ENCODE measurements at regions not wholly inside any gene's neighbourhood (a gene's known extent, or its start where the extent isn't known, plus 50 kb on each side); places are given as distances from the start of the nearest gene placed in this dataset.
"Not testable (repeated sequence)": the region's sequence is repeated elsewhere in the genome, so short reads cannot be mapped to it uniquely, and the experiment has no call there.

DNA sequence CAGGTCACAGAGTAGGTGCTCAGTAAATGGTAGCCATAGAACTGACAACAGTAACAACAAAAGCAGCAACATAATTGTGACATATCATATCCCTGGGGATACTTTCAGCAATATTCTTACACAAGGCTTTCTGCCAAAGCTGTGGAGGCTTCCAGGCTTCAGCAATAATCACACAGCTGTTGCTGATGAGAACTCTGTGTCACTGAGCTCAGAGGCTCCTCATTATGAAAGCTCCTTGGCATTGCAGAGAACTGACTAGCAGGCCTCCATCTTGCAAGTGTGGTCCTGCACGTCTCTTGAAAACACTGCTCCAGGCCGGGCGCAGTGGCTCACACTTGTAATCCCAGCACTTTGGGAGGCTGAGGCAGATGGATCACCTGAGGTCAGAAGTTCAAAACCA lies 97.3 kb upstream of the BTG1 start:
- DNase-seq (ENCODE audit: extremely low read depth in 1 of 2, low read depth in 1 of 2), result no peak

DNA sequence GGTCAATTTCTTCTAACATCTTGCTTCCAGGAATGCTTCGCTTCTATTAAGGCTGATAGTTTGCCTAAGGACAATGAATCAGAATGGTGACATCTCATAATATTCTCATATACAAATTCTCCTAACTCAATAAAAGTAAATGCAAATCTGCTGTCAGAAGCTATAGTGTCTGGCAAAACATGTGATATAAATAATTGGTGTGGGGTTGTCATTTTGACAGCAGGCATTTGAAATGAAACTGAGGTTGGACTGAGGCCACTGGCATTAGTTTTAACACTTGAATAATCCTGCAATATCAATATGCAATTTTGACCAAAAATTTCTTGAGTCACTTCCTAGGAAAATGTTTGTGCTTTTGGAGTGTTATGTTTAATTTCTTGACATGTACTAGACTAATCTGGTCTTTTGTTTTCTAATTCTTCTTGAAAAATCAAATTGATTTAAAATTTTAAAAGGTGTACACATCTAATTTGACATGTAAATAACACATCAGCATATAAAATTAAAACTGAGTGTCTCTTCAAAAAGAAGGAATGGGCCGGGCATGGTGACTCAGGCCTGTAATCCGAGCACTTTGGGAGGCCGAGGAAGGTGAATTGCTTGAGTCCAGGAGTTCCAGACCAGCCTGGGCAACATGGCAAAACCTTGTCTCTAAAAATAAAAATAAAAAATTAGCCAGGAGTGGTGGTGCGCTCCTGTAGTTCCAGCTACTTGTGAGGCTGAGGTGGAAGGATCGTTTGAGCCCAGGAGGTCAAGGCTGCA lies 92.3 kb upstream of the BTG1 start:
- DNase-seq (ENCODE audit: extremely low read depth in 1 of 2, low read depth in 1 of 2), result no peak

DNA sequence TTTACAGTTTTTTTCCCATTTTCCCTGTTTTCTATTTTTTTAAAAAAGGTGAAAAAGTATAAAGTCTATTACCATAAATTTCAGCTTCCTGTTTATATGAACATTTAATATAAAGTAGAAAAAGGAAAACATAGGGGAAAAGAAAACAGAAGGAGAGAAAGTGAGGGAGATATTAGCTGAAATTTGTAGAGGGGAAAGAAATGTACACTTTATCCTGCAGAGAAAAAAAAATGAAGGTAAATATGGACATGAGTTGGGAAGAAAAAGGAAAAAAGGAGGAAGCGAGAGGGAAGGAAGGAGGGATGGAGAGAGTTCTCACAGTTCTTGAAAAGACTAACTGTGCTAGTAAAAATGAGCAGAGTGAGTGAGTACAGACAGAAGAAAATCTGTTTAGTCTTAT lies 91.6 kb upstream of the BTG1 start:
- DNase-seq (ENCODE audit: extremely low read depth in 1 of 2, low read depth in 1 of 2), result no peak

DNA sequence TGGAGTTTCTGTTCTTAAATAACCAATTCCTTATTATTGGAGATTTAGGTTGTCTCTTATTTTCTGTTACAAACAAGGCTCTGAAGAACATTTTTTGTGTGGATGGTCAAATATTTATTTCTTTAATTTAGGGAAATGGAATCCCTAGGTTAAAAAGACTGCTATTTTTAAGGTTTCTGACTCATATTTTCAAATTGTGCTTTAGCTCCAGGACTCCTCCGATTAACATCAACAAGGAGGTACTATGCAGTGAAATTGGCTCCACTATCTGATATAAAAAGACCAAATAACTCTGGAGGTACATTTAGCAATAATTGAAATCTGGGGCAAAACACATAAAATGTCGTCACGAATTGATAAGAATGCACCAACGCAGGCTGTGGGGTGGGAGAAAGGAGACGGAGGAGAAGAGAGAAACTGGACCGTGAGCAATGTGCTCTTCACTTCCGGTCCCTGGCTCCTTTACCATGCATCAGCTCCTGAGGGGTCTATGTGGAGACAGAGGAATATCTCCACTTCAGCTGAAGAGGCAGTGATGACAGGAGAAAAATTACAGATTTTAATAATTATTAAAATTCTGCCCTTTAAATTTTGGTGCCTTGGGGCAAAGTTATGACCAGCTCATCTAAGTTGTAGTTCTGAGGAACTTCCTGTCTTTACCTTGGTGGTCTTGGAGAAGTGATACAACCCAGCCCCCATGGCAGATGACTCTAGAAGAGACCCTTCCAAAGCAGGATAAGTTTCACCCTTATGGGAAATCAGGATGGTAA lies 90.2 kb upstream of the BTG1 start:
- no peak for DNase-seq (ENCODE audit: extremely low read depth in 1 of 2, low read depth in 1 of 2)

DNA sequence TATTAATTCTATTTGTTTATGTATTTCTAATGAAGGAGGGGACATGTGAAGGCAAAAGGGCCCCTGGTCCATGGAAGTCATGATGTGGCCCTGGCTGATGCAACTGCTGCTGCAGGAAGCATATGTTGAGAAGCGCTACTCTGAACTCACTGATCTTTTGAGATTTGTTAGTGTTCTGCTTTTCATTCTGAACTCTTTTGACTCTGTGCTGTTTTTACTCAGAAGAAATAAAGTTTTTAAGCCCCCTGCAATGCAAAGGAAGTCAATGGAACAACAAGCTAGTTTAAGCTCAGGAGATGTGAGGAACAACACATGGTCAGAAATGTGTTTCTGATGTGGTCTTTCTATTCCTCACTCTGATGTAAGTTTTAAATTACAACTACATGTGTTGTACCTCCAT lies 88.9 kb upstream of the BTG1 start:
- DNase-seq (ENCODE audit: extremely low read depth in 1 of 2, low read depth in 1 of 2), result no peak

DNA sequence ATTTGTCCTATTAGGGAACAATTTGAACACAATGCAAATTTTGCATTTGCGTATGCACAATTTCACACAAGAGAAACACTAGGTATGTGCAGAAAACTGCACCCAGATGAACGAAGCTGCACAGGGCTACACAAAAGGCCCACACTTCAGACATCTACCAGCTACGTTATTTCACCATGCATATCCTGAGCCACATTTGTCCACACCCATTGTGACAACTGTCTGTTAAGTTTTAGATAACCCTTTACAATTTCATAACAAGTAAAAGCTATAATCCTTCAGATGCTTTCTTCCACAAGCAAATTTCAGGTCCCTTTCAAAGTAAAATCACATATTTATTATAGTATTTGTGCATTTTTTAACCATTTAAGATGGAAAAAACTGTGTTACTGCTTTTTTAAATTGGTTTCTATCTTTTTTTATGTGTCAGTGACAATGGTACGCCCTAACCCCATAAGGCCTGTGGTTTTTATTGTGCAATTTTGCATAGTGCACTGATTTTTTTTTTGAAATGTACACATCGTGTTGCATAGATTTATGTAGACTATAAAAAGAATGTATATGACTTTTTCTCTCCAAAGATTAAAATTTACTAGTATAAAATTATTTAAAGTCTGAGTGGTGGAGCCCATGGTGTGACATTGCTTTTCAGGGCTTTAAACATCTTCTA lies 87.8 kb upstream of the BTG1 start:
- no peak for DNase-seq (ENCODE audit: extremely low read depth in 1 of 2, low read depth in 1 of 2)

DNA sequence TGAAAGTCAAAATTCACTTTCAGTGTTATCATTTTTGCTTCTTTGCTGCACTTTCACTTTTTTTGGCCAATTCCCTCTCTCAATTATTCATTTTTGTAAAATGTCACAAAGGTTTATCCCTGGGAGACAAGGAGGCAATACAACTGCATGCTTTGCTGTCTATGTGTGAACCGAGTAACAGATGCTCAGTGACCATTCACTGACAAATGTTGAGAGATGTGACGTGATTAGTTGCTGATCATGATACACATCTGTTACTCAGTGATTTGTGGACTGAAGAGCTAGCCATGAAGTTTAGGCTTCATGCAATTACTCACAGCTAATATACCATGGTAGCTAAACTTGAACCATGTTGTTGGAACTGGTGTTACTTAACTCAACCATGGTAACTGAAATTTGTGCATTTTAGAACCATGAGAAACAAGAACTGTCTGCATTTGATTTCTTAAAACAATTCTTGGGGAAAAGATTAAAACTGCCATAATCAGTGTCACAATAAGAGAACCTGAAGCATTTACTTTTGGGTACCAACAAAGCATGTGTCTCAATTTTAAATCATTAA lies 86.8 kb upstream of the BTG1 start:
- not testable (repeated sequence) for DNase-seq (ENCODE audit: extremely low read depth in 1 of 2, low read depth in 1 of 2)

DNA sequence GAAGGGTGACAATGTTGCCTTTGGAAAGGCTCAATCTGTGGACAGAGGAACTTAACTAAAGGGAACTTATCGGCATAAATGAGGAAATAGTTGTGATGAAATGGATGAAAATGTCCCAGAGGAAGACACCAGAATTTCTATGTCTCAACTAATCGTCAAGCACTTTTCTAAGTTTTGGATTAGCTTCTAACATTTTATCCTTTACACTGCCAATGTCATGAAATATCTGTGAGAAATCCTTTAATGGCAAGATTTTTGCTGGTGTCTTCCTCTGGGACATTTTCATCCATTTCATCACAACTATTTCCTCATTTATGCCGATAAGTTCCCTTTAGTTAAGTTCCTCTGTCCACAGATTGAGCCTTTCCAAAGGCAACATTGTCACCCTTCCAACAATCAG lies 86.3 kb upstream of the BTG1 start:
- DNase-seq (ENCODE audit: extremely low read depth in 1 of 2, low read depth in 1 of 2), result not testable (repeated sequence)

DNA sequence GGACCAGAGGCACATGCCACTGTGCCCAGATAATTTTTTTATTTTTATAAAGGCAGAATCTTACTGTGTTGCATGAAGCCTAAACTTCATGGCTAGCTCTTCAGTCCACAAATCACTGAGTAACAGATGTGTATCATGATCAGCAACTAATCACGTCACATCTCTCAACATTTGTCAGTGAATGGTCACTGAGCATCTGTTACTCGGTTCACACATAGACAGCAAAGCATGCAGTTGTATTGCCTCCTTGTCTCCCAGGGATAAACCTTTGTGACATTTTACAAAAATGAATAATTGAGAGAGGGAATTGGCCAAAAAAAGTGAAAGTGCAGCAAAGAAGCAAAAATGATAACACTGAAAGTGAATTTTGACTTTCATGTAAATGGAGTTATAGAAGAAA lies 85.9 kb upstream of the BTG1 start:
- DNase-seq (ENCODE audit: extremely low read depth in 1 of 2, low read depth in 1 of 2), result not testable (repeated sequence)

DNA sequence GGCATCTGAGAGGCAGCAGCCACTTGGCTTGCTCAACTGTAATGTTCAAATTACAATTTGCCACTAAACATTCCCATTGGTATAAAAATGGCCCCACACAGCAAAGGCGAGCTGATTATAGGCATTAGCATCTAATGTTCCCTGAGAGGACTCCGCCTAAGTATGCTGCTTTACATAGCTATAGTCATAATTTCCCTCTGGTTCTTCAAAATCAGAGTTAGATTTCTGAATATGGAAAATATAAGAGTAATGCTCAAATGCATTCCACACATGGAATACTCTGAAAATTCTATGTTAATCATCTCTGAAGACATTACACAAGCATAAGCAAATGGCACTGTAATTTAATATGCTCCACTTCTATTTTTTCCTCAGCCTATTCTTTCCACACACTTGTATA lies 83.7 kb upstream of the BTG1 start:
- DNase-seq (ENCODE audit: extremely low read depth in 1 of 2, low read depth in 1 of 2), result no peak

DNA sequence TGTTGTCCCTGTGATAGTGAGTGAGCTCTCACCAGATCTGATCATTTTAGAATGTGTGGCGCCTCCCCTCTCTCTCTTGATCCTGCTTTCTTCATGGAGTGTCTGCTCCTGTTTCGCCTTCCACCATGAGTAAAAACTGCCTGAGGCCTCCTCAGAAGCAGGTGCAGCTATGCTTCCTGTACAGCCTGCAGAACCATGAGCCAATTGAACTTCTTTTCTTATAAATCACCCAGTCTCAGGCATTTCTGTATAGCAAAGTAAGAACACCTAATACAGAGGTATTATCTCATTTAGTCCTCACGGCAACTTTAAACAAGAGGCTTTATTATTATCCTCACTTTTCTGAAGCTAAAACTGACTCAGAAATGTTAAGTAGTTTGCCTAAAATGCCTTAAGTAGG lies 81.3 kb upstream of the BTG1 start:
- no peak for DNase-seq (ENCODE audit: extremely low read depth in 1 of 2, low read depth in 1 of 2)

DNA sequence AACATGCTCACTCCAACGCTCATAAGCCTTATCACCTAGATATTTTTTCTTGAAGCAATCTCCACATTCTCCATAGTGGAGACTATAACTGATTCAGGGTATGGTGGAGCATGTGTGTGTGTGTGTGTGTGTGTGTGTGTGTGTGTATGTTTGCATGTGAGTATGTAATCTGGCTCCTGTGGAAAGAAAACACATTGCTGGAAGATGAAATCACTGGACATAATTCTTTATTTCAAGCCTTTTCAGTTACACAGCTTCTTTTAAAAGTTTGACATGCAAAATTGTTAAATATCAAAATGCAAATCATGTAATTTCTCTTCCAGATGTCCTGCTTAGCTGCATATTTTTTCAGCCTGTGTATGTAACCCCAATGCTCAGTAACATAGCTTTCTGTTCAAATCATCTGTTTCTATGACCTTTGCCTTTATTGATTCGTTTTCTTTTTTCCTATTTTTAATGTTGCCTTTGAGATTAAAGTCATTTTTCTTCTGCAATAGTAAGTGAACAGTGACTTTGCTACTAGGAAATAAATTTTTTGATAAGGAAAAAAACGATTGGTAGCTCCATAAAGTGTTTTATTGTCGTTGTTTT lies 80.5 kb upstream of the BTG1 start:
- no peak for DNase-seq (ENCODE audit: extremely low read depth in 1 of 2, low read depth in 1 of 2)

DNA sequence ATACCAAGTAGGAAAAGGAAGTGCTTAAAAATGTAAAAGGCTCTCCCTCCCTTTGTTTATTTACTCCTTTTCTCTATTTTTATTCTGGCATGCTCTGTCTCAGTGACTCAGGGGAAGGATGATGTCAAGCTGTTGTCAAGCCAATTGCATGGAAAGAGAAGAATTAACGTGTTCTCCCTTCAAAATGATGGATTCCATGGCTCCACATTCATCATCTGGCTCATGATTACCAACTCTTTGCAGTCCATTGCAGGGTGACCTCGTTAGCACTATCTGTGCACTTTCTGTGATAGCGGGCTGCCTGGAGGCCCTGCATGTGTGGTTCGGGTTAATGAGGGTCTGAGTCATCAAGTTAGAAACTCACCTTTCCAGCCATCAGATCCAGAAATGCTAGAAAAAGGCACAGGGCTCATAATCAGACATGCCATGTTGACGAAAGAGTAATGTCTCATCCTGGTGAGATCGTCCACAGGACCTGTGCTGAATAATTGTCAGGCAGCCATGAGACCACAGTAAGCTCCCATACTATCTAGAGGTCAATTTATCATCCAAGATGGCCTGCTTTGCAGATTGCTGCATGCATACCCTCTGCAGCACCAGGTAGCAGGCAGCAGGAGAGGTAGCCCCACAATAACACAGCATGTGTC lies 79.2 kb upstream of the BTG1 start:
- DNase-seq (ENCODE audit: extremely low read depth in 1 of 2, low read depth in 1 of 2), result no peak

DNA sequence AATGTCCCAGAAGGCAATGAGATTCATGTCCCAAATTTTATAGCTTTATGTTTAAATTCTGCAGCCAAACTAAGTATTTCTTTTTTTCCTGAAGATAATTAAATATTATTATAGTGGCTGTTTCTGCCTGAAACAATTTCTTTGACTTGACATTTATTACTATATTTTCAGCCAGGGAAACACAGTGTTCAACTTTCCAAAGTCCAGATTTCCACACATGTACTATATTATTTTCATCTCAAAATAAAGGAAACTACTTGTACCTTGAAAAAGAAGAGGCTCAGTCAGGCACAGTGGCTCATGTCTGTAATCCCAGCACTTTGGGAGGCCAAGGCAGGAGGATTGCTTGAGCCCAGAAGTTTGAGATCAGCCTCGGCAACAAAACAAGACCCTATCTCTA lies 77.8 kb upstream of the BTG1 start:
- no peak for DNase-seq (ENCODE audit: extremely low read depth in 1 of 2, low read depth in 1 of 2)

DNA sequence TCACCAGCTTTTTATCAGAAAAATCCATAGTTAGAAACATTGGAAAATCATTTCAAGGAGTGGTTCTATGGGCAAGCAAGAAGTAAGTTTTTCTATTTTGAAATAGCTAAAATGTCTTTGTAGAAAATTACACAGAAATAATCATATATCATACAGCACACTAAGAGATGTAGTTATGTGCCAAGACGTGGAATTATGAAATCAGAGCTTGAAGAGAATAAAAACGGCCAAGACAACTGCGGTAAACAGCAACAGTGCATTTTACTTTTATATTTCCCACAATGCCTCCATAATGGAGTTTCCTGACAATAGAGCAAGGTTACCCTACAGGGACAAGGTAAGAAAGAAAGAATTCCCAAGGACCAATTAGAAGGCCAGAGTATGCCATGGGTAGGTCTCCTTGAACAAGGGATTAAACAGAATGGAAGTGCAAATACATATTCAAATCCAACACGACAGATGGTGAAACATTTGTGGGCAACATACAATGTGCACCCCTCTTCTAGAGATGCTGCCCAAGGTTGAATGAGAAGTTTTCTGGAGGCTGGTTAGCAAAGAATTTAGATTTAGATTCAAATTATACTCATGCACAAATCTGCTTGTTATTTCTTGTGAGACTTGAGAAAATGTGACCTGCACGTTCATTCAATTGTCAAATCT lies 76.1 kb upstream of the BTG1 start:
- DNase-seq (ENCODE audit: extremely low read depth in 1 of 2, low read depth in 1 of 2), result no peak

DNA sequence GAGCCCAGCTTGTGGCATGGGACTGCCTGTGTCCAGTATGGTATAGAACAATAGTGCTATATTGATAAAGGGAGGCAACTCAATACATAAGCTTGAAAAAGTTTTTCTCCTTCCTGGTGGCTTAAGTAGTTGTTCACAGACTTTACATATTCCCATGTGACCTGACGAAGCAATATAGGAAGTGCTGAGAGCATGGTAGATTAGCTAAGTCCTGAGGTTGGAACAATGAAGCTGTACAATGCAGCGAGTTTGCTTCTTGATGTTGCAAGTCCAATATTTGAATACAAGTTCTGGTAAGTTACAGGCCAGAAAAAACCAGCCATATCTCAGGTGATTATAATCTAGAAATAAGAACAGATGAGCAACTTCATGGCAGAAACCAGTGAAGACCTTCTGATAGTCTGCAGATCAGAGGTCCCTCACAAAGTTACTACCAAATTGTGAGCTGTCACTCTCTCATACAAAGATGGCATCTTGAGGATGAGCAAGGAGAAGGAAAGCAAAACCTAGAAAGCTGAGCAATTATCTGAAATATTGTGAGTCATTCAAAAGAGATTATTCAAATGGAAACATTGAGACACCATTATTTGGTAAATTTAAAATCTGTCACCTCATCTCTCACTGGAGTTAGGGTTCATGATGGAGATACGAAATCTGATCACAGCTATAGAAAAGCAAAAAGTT lies 72.9 kb upstream of the BTG1 start:
- DNase-seq (ENCODE audit: extremely low read depth in 1 of 2, low read depth in 1 of 2), result no peak

DNA sequence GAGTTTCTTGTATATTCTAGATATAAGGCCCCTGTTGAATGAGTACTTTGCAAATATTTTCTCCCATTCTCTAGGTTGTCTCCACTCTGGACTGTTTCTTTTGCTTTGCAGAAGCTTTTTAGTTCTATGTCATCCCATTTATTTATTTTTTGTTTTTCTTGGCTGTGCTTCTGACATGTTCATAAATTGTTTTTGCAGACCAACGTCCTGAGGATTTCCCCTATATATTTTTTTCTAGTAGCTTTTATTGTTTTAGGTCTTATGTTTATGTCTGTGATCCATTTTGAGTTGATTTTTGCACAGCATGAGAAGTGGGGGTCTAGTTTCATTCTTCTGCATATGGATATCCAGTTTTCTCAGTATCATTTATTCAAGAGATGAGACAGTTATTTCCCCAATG lies 70.4 kb upstream of the BTG1 start:
- DNase-seq (ENCODE audit: extremely low read depth in 1 of 2, low read depth in 1 of 2), result no peak

DNA sequence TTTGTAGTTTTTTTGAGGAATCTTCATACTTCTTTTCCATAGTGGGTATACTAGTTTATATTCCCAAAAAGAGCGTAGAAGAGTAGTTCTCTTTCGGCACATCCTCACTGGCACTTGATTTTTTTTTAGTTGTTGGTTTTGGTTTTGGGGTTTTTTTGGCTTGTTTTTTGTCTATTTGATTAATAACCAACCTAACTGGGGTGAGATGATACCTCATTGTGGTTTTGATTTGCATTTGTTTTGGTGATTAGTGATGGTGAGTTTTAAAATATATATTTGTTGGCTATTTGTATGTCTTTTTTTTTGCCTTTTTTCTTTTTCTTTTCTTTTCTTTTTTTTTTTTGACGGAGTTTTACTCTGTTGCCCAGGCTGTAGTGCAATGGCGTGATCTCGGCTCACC lies 69.7 kb upstream of the BTG1 start:
- no peak for DNase-seq (ENCODE audit: extremely low read depth in 1 of 2, low read depth in 1 of 2)

DNA sequence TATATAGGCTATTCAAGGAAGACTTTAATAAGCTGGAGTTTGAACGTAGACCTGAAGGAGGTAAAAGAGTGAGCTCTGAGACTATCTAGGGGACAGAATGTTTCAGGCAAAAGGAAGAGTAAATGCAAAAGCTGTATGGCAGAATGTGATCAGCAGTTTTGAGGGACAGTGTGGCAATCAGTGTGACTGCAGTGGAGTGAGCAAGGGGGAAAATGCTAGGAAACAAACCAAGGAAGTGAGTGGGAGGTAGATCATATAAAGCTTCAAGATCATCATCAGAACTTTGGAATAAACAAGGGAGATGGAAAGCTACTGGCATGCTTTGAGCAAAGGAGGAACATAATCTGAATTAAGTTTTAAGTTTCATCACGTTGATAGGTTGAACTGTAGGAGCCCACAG lies 67.5 kb upstream of the BTG1 start:
- no peak for DNase-seq (ENCODE audit: extremely low read depth in 1 of 2, low read depth in 1 of 2)

DNA sequence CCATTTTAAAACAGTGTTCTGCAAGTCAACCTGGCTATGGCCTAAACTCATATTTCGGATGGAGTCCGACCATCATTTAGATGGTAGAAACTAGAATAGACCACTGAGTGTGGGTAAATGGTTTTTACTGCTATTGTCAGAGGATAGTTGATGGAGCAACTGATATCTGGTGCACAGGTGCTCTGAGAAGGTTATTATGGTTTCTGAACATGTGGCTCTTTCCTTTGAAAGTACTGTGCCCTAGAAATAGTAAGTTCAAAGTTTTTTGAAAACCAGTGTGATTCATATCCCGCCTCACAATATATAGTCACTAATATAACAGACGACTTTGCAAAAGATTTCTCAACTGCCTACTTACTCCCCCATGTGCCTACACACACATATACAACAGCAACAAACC lies 64.4 kb upstream of the BTG1 start:
- DNase-seq (ENCODE audit: extremely low read depth in 1 of 2, low read depth in 1 of 2), result no peak
